Type B pancreatic cell (in vitro differentiated cells): ENCODE measurements at regions not wholly inside any gene's neighbourhood (a gene's known extent, or its start where the extent isn't known, plus 50 kb on each side); places are given as distances from the start of the nearest gene placed in this dataset.
"Not testable (repeated sequence)": the region's sequence is repeated elsewhere in the genome, so short reads cannot be mapped to it uniquely, and the experiment has no call there.

Source experiments
- DNase-seq: peaks from one replicate; pipeline ENCODE4 v3.0.0; 2021; ENCODE audit warnings: mixed read lengths; ENCODE audit not compliant: unreplicated experiment; ENCODE audit errors: extremely low spot score
- H3K27ac Mint-ChIP-seq: 2 replicates; pipeline ENCODE4 v1.8.0; 2021; ENCODE audit warnings: mild to moderate bottlenecking, mixed read lengths
- H3K27me3 Mint-ChIP-seq: 2 replicates; pipeline ENCODE4 v1.8.0; 2021; ENCODE audit warnings: mixed read lengths
- H3K36me3 Mint-ChIP-seq: 2 replicates; pipeline ENCODE4 v1.8.0; 2021; ENCODE audit warnings: mixed read lengths
- H3K4me1 Mint-ChIP-seq: one replicate; pipeline ENCODE4 v1.8.0; 2021; ENCODE audit warnings: mixed read lengths; ENCODE audit not compliant: unreplicated experiment
- H3K4me3 Mint-ChIP-seq: 2 replicates; pipeline ENCODE4 v1.8.0; 2021; ENCODE audit warnings: mild to moderate bottlenecking, mixed read lengths
- H3K9me3 Mint-ChIP-seq: 2 replicates; pipeline ENCODE4 v1.8.0; 2021; ENCODE audit warnings: mixed read lengths
- CTCF ChIP-seq: fragments of 200-600 bp; sonication (generic); conservative IDR thresholded peaks from 2 replicates; pipeline ENCODE4 v1.5.0; 2021; ENCODE audit warnings: antibody characterized with exemption, mild to moderate bottlenecking

- DNase-seq: no peak
Measured at GRCh38 chr6:12535586-12536314, 180.8 kb upstream of the PHACTR1 start.

GRCh38 chr6:12536416-12536815 lies 180.2 kb upstream of the PHACTR1 start:
- no peak for TF ChIP-seq CTCF
- no peaks in the 10 kb centered on the region for H3K27me3 Mint-ChIP-seq
- no peaks in the 10 kb centered on the region for H3K36me3 Mint-ChIP-seq
- H3K9me3 Mint-ChIP-seq: no peaks in the 10 kb centered on the region
- H3K27ac Mint-ChIP-seq: no peak overlapping the region
- no peak for DNase-seq
- H3K4me1 Mint-ChIP-seq: peaks cover 7% of the 10 kb centered on the region
- H3K4me3 Mint-ChIP-seq: no peak overlapping the region

More at GRCh38 chr6:12535586-12536314, 180.8 kb upstream of the PHACTR1 start:
- H3K9me3 Mint-ChIP-seq: no peaks in the 10 kb centered on the region
- H3K27ac Mint-ChIP-seq: no peak overlapping the region
- H3K27me3 Mint-ChIP-seq: no peaks in the 10 kb centered on the region
- no peaks in the 10 kb centered on the region for H3K36me3 Mint-ChIP-seq
- H3K4me3 Mint-ChIP-seq: no peak overlapping the region
- peaks cover 7% of the 10 kb centered on the region for H3K4me1 Mint-ChIP-seq
- TF ChIP-seq CTCF: no peak

- no peaks in the 10 kb centered on the region for H3K27me3 Mint-ChIP-seq
- no peaks in the 10 kb centered on the region for H3K36me3 Mint-ChIP-seq
- no peak for TF ChIP-seq CTCF
- peaks cover 7% of the 10 kb centered on the region for H3K4me1 Mint-ChIP-seq
- H3K27ac Mint-ChIP-seq: peak overlapping the region; percentile 66
- no peak for DNase-seq
- peak overlapping the region; percentile 39 for H3K4me3 Mint-ChIP-seq
- H3K9me3 Mint-ChIP-seq: no peaks in the 10 kb centered on the region
Measured at GRCh38 chr6:12537389-12537788, 179.2 kb upstream of the PHACTR1 start.

GRCh38 chr6:12538881-12539357 lies 177.6 kb upstream of the PHACTR1 start:
- no peaks in the 10 kb centered on the region for H3K27me3 Mint-ChIP-seq
- H3K36me3 Mint-ChIP-seq: no peaks in the 10 kb centered on the region
- no peak overlapping the region for H3K4me3 Mint-ChIP-seq
- H3K9me3 Mint-ChIP-seq: no peaks in the 10 kb centered on the region
- no peak overlapping the region for H3K27ac Mint-ChIP-seq
- peaks cover 10% of the 10 kb centered on the region for H3K4me1 Mint-ChIP-seq
- no peak for TF ChIP-seq CTCF
- no peak for DNase-seq

- not testable (repeated sequence) for H3K27ac Mint-ChIP-seq, H3K4me3 Mint-ChIP-seq, DNase-seq, H3K27me3 Mint-ChIP-seq, H3K9me3 Mint-ChIP-seq, H3K36me3 Mint-ChIP-seq
- peaks cover 11% of the 10 kb centered on the region for H3K4me1 Mint-ChIP-seq
Measured at GRCh38 chr6:12542319-12543115, 174.1 kb upstream of the PHACTR1 start.

- Mint-ChIP-seq H3K9me3 (peaks cover 8% of the 10 kb centered on the region), H3K4me3 (no peak overlapping the region), H3K27ac (no peak overlapping the region)
Measured at GRCh38 chr6:12543953-12544352, 172.6 kb upstream of the PHACTR1 start.

More at GRCh38 chr6:12543953-12544352, 172.6 kb upstream of the PHACTR1 start:
- TF ChIP-seq CTCF: no peak
- Mint-ChIP-seq H3K36me3 (no peaks in the 10 kb centered on the region), H3K27me3 (no peaks in the 10 kb centered on the region), H3K4me1 (peaks cover 9% of the 10 kb centered on the region)
- DNase-seq: no peak
